Activated naive CD8-positive, alpha-beta T cell treated with anti-CD3 and anti-CD28 coated beads for 36 hours (primary cell): ENCODE measurements at regions not wholly inside any gene's neighbourhood (a gene's known extent, or its start where the extent isn't known, plus 50 kb on each side); places are given as distances from the start of the nearest gene placed in this dataset.

Source experiments
- DNase-seq: peaks from one replicate; pipeline ENCODE4 v3.0.0; 2021
- H3K27ac Mint-ChIP-seq: one replicate; pipeline ENCODE4 v1.8.0; 2022; ENCODE audit warnings: mild to moderate bottlenecking, moderate library complexity, mixed read lengths
- H3K27me3 Mint-ChIP-seq: one replicate; pipeline ENCODE4 v1.8.0; 2022; ENCODE audit warnings: mild to moderate bottlenecking, mixed read lengths
- H3K36me3 Mint-ChIP-seq: one replicate; pipeline ENCODE4 v1.8.0; 2021; ENCODE audit warnings: mild to moderate bottlenecking, mixed read lengths
- H3K4me1 Mint-ChIP-seq: one replicate; pipeline ENCODE4 v1.8.0; 2021; ENCODE audit warnings: mixed read lengths
- H3K4me3 Mint-ChIP-seq: one replicate; pipeline ENCODE4 v1.8.0; 2022; ENCODE audit warnings: mild to moderate bottlenecking, moderate library complexity, mixed read lengths
- H3K9me3 Mint-ChIP-seq: one replicate; pipeline ENCODE4 v1.8.0; 2022; ENCODE audit warnings: mixed read lengths

GRCh38 chr7:67854221-67855178 is 857.9 kb downstream of the TYW1 start:
- Mint-ChIP-seq H3K36me3 (no peaks in the 10 kb centered on the region), H3K4me1 (no peaks in the 10 kb centered on the region), H3K4me3 (no peak overlapping the region), H3K27ac (no peak overlapping the region), H3K9me3 (peaks cover 10% of the 10 kb centered on the region), H3K27me3 (no peaks in the 10 kb centered on the region)
- DNase-seq, result no peak

- H3K4me3 Mint-ChIP-seq, result no peak overlapping the region
- no peaks in the 10 kb centered on the region for H3K4me1 Mint-ChIP-seq
- H3K9me3 Mint-ChIP-seq, result peaks cover 12% of the 10 kb centered on the region
- H3K27me3 Mint-ChIP-seq, result no peaks in the 10 kb centered on the region
- H3K27ac Mint-ChIP-seq, result no peak overlapping the region
- no peak for DNase-seq
- H3K36me3 Mint-ChIP-seq, result no peaks in the 10 kb centered on the region
Observed at GRCh38 chr7:67855322-67855721, 858.7 kb downstream of the TYW1 start.

- Mint-ChIP-seq H3K27ac (no peak overlapping the region), H3K4me1 (no peaks in the 10 kb centered on the region), H3K27me3 (no peaks in the 10 kb centered on the region), H3K4me3 (no peak overlapping the region), H3K9me3 (peaks cover 11% of the 10 kb centered on the region), H3K36me3 (no peaks in the 10 kb centered on the region)
- no peak for DNase-seq
Observed at GRCh38 chr7:67856046-67856445, 859.4 kb downstream of the TYW1 start.

- H3K36me3 Mint-ChIP-seq, result no peaks in the 10 kb centered on the region
- no peak overlapping the region for H3K4me3 Mint-ChIP-seq
- no peaks in the 10 kb centered on the region for H3K27me3 Mint-ChIP-seq
- H3K4me1 Mint-ChIP-seq, result no peaks in the 10 kb centered on the region
- H3K27ac Mint-ChIP-seq, result no peak overlapping the region
- no peak for DNase-seq
- peaks cover 20% of the 10 kb centered on the region for H3K9me3 Mint-ChIP-seq
Observed at GRCh38 chr7:67857698-67858097, 861.1 kb downstream of the TYW1 start.

GRCh38 chr7:67858931-67859330 is 862.3 kb downstream of the TYW1 start:
- DNase-seq, result no peak
- Mint-ChIP-seq H3K36me3 (no peaks in the 10 kb centered on the region), H3K9me3 (peaks cover 16% of the 10 kb centered on the region), H3K4me1 (no peaks in the 10 kb centered on the region), H3K27me3 (no peaks in the 10 kb centered on the region), H3K4me3 (no peak overlapping the region), H3K27ac (no peak overlapping the region)

GRCh38 chr7:67863911-67864310 is 867.3 kb downstream of the TYW1 start:
- peaks cover 18% of the 10 kb centered on the region for H3K9me3 Mint-ChIP-seq
- DNase-seq, result no peak
- no peaks in the 10 kb centered on the region for H3K36me3 Mint-ChIP-seq
- no peak overlapping the region for H3K27ac Mint-ChIP-seq
- no peaks in the 10 kb centered on the region for H3K27me3 Mint-ChIP-seq
- H3K4me3 Mint-ChIP-seq, result no peak overlapping the region
- no peaks in the 10 kb centered on the region for H3K4me1 Mint-ChIP-seq

- no peak for DNase-seq
- no peak overlapping the region for H3K27ac Mint-ChIP-seq
- peaks cover 22% of the 10 kb centered on the region for H3K9me3 Mint-ChIP-seq
- no peaks in the 10 kb centered on the region for H3K36me3 Mint-ChIP-seq
- no peak overlapping the region for H3K4me3 Mint-ChIP-seq
- H3K4me1 Mint-ChIP-seq, result no peaks in the 10 kb centered on the region
- no peaks in the 10 kb centered on the region for H3K27me3 Mint-ChIP-seq
Observed at GRCh38 chr7:67866054-67866453, 869.4 kb downstream of the TYW1 start.

GRCh38 chr7:67866812-67867211 is 870.2 kb downstream of the TYW1 start:
- Mint-ChIP-seq H3K27me3 (no peaks in the 10 kb centered on the region), H3K4me3 (no peak overlapping the region), H3K36me3 (no peaks in the 10 kb centered on the region), H3K9me3 (peaks cover 20% of the 10 kb centered on the region), H3K4me1 (no peaks in the 10 kb centered on the region), H3K27ac (no peak overlapping the region)
- DNase-seq, result no peak

- no peaks in the 10 kb centered on the region for H3K4me1 Mint-ChIP-seq
- H3K9me3 Mint-ChIP-seq, result peaks cover 9% of the 10 kb centered on the region
- no peak overlapping the region for H3K4me3 Mint-ChIP-seq
- no peak overlapping the region for H3K27ac Mint-ChIP-seq
- H3K36me3 Mint-ChIP-seq, result no peaks in the 10 kb centered on the region
- DNase-seq, result no peak
- no peaks in the 10 kb centered on the region for H3K27me3 Mint-ChIP-seq
Observed at GRCh38 chr7:67870396-67870795, 873.8 kb downstream of the TYW1 start.

GRCh38 chr7:67875558-67875957 is 878.9 kb downstream of the TYW1 start:
- Mint-ChIP-seq H3K27me3 (no peaks in the 10 kb centered on the region), H3K4me3 (no peak overlapping the region), H3K4me1 (no peaks in the 10 kb centered on the region), H3K36me3 (no peaks in the 10 kb centered on the region), H3K27ac (no peak overlapping the region), H3K9me3 (peaks cover 7% of the 10 kb centered on the region)
- no peak for DNase-seq

GRCh38 chr7:67878808-67879207 is 882.2 kb downstream of the TYW1 start:
- Mint-ChIP-seq H3K9me3 (peaks cover 8% of the 10 kb centered on the region), H3K27me3 (no peaks in the 10 kb centered on the region), H3K4me1 (no peaks in the 10 kb centered on the region), H3K4me3 (no peak overlapping the region), H3K36me3 (no peaks in the 10 kb centered on the region), H3K27ac (no peak overlapping the region)
- no peak for DNase-seq

GRCh38 chr7:67882843-67883242 is 886.2 kb downstream of the TYW1 start:
- Mint-ChIP-seq H3K9me3 (peaks cover 11% of the 10 kb centered on the region), H3K36me3 (no peaks in the 10 kb centered on the region), H3K27ac (no peak overlapping the region), H3K27me3 (no peaks in the 10 kb centered on the region), H3K4me3 (no peak overlapping the region), H3K4me1 (no peaks in the 10 kb centered on the region)
- DNase-seq, result no peak

- Mint-ChIP-seq H3K4me1 (no peaks in the 10 kb centered on the region), H3K27ac (no peak overlapping the region), H3K4me3 (no peak overlapping the region), H3K27me3 (no peaks in the 10 kb centered on the region), H3K9me3 (peaks cover 13% of the 10 kb centered on the region), H3K36me3 (no peaks in the 10 kb centered on the region)
- DNase-seq, result no peak
Observed at GRCh38 chr7:67890316-67890715, 893.7 kb downstream of the TYW1 start.

- Mint-ChIP-seq H3K4me3 (no peak overlapping the region), H3K36me3 (no peaks in the 10 kb centered on the region), H3K9me3 (peaks cover 13% of the 10 kb centered on the region), H3K4me1 (no peaks in the 10 kb centered on the region), H3K27me3 (no peaks in the 10 kb centered on the region), H3K27ac (no peak overlapping the region)
- no peak for DNase-seq
Observed at GRCh38 chr7:67894746-67895145, 898.1 kb downstream of the TYW1 start.

- Mint-ChIP-seq H3K9me3 (peaks cover 9% of the 10 kb centered on the region), H3K36me3 (no peaks in the 10 kb centered on the region), H3K27me3 (no peaks in the 10 kb centered on the region), H3K4me1 (no peaks in the 10 kb centered on the region), H3K4me3 (no peak overlapping the region), H3K27ac (no peak overlapping the region)
- DNase-seq, result no peak
Observed at GRCh38 chr7:67896721-67897120, 900.1 kb downstream of the TYW1 start.

GRCh38 chr7:67900456-67900855 is 903.8 kb downstream of the TYW1 start:
- DNase-seq, result no peak
- no peaks in the 10 kb centered on the region for H3K27me3 Mint-ChIP-seq
- no peak overlapping the region for H3K4me3 Mint-ChIP-seq
- no peak overlapping the region for H3K27ac Mint-ChIP-seq
- no peaks in the 10 kb centered on the region for H3K4me1 Mint-ChIP-seq
- no peaks in the 10 kb centered on the region for H3K36me3 Mint-ChIP-seq
- H3K9me3 Mint-ChIP-seq, result peaks cover 12% of the 10 kb centered on the region
